T-helper 9 cell (primary cell): ENCODE measurements at regions not wholly inside any gene's neighbourhood (a gene's known extent, or its start where the extent isn't known, plus 50 kb on each side); places are given as distances from the start of the nearest gene placed in this dataset.

ENCODE experiments used
- DNase-seq: peaks from one replicate; pipeline ENCODE4 v3.0.0-alpha.2; 2020

DNA sequence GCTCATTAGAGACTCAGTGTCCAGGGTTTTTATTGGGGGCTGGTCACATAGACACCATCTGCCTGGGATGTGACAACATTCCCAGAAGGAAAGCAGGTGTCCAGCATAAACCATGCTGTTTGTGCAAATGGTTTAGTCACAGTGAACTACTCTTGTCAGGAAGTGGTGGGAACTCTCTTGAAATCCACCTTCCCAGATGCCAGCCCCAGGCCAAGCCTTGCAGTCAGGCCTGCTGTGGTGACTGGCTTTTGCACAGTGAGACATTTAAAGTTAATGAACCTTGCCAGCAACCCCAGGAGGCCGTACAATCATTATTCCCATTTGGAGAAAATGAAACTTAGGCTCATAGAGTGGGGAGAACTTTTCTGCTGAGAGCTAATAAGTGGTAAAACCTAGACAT, 242.5 kb upstream of the KCNG1 start:
- no peak for DNase-seq

DNA sequence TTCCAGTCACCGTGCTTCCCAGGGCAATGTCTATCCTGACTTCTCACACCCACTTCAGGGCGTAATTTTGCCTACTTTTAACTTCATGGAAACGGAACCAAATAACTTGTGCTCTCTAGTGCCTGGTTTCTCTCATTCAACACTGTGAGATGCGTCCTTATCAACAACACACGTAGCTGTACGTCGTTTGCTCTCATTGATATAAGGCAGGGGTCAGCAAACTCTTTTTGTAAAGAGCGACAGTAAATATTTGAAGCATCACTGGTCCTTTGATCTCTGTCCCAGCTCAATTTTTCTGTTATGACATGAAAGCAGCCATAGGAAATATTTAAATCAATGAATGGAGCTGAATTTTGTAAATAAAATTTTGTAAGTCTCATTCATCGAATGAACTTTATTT, 239.3 kb upstream of the KCNG1 start:
- no peak for DNase-seq

DNA sequence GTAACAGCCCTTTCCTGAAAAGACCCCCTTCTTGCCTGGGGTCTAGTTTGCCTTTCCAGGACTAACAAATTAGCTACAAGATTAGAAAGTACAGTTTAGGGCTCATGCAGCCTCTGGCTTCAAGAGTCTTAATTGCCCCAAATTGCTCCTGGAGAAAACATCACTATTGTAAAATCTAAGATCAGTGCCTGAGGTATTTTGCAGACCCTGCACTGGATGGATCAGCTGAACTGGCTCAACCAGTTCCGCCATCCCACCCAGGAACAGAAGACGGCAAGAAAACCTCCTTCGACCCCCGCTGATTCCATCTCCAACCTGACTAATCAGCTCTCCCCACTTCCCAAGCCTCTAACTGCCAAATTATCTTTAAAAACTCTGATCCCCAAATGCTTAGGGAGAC, 236.5 kb upstream of the KCNG1 start:
- DNase-seq, result no peak

DNA sequence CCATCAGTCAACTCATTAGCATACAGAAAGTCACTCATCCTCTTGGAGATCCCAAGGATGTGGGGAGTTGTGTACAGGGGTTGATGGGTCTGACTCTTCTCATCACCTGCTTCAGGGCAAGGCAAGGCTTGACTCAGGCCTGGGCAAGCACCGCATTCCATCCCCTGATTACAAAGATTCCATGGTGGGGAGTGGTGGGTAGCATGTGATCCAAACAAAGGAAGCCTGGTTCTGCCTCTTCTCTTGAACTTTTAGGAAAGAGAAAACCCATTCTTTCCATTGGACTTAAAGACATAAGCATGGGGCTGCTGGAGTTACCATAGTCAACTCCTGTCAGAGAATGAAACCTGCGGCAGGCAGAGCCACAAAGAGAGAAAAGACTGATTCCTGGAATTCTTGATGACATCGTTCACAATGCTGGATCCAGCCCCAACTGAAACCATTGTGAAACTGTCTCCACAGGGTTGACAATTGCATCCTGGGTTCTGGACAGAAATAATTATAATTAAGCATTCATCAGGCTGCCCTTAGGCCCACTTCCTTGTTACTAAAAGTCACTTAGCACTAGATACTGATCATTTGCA, 235.8 kb upstream of the KCNG1 start:
- DNase-seq, result no peak

DNA sequence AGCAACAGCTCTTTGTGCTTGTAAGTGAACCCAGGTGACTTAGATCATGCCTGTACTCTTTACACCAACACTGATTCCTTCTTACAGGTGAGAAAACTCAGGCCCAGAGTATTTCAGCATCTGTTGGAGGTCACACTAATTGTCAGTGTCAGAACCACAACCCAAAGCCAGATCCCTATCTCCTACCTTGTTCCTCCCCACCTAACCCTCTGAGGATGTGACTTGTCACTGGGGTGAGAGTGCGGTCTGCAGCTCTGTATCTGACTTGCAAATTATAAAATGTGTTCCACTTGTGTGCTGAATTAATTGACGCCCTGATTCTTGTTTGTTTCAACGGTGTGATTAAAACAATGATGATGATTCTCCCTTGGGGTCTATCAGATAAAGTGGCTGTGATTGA, 232.5 kb upstream of the KCNG1 start:
- DNase-seq, result no peak

DNA sequence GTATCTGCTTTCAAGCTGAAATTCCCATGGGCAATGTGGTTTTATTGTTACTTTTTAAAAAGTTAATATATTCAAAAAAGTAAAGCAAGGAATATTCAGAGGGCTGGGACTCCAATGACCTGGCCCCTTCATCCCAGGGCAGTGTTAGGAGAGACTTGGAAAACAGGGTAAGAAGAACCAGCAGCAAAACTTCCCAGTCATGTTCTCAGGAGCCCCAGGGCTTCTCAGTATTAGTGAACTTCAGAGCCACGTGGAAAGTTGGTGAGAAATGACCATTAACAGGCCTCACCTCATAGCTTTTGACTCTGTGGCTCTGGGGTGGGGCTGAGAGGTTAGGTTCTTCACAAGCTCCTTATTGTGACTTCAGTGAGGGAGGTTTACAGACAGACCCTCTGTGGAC, 230.4 kb upstream of the KCNG1 start:
- DNase-seq, result no peak

DNA sequence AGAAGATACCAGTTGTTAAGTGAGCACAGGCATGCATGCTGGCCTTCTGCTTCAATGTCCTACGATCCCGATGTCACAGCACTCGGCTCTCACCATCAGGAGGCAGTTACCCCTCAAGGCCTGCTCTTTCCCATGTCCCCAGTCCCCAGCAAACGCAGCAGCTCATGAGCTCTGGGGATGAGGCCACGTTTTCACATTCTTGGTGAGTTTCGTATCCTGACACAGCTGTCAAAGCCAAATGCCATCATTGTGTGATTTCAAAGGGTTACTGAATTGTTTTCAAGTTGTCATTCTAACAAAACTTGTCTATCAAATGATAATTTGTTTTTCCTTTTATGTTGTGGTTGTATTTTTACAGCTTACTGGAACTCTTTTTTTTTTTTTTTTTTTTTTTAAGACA, 226.9 kb upstream of the KCNG1 start:
- no peak for DNase-seq

DNA sequence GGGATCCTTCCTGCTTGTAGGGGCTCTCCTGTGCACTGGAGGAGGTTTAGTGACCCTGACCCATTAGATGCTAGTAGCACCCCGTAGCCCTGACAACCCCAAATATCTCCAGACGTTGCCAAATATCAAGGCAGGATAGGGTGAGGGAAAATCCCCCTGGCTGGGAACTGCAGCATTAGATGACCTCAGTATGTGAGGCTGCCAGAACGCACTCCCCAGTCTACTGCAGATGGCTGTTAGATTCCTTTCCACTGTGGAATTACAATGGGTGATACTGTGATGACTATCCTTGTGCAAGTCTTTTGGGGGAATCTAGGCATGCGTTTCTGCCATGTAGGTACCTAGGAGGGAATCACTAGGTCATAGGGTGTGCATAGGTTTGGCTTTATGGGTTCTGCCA, 226.3 kb upstream of the KCNG1 start:
- DNase-seq, result no peak

DNA sequence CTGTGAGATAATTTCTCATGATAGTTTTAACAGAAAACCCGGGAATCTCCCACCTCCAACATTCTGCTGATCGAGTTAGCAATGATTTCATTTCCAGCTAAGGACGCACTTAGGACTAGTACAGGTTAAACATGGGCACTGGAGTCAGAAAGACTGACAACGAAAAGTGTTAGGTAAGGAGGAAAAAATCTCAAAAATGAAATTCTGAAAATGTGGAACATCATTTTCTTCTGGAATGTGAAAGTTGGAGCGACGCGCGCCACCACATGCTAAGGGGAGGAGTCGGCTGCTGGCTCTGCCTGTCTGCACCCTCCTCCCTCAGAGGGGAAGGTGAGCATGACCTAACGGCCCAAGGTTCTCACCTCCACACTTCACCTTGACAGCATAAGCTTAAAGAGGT, 221.6 kb upstream of the KCNG1 start:
- DNase-seq, result no peak

DNA sequence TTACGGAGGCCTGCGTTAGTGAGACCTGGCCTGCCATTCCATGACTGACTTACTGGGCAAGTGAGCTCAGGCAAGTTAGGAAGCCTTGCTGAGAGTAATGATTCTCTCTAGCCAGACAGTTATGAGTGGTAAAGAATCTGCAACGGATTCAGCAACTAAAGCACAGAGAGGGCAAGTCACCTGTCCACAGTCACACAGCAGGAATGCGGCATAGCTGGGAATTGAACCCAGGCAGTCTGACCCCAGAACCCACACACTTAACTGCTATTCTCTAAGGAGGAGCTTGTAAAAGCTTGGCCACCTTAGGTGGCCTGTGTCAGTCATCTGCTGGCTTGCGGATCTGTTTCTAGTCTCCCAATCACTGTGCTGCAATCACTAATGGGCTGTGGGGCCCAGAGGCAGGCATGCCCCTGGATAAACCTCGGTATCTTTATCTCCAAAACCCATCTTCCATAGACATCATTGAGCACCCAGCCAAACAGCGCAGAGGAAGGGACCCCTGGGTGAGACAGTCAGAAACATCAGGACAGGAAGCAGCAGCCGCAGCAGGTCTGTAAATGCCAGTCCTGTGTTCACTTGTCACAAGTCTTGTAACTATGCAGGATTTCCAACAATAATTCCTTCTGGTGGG, 215.9 kb upstream of the KCNG1 start:
- no peak for DNase-seq

DNA sequence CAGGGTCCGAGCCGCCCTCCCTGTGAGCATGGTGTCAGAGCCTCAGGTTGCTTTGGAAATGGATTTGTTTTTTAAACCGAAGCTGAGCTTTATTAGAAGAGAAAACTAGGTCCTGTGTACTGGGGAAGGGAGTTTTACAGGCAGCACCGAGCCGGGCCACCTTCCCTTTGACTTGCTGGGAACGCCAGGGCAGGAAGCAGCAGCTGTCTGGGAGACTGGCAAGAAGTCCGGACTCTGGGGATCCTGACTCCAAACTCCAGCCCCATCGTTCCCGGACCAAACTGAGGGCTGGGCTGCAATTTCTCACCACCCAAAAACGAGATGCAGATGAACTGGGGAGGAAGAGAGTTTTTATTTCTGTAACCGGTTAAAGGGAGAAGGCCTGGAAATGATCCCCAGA, 214.9 kb upstream of the KCNG1 start:
- no peak for DNase-seq

DNA sequence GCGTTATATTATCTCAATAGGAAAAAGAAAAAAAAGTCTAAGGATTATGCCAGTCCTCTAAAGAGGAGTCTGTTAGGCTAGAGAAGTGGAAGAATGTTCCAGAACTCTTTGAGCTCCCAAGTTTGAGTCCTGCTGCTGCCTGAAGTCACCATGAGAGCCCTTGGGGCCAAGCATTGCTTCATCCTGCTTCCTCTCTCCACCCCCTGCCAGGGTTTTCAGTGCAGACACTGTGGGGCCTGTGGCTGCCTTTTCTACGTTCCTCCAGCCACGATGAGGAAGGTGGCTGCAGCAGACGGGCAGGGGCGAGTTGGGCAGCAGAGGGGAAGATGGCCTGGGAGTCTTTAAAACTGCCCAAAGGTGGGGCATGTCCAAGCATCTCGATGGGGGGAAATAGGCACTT, 214.4 kb upstream of the KCNG1 start:
- no peak for DNase-seq

DNA sequence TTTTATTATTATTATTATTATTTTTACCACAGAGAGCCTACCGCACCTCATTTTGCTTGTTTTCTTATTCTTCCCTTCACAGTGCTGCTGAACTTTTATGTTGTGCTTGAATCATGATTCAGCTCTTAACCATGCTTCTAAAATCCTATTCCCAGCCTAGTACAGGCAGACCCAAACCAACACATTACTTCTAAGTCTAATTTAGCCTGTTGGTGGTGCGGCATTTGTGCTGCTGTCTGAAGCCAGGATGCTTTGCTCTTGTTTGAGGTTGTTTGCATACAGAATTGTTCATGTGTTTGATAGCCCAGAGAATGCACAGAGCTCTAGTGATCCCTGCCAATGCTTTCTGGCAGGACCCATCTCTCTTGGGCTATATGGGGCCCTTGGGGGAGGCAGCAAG, 213.5 kb upstream of the KCNG1 start:
- DNase-seq, result no peak

DNA sequence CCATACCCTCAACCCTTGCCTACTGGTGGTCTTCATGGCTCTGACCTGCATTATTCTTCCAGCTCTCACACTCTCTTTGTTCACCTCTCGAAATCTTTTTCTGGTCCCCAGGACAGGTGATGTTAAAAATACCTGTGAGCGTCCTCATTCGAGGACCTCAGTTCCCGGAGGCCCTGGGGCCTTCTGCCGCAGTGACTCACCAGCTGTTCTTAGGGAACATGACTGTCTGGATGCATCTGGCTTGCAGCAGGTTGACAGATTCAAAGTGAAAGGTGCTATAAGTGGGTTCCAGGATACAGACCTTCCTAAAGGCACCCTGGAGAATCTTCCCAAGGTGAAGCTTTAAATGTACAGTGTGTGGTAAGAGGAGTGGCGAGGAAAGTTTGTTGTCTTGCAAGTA, 210.4 kb upstream of the KCNG1 start:
- DNase-seq, result no peak

DNA sequence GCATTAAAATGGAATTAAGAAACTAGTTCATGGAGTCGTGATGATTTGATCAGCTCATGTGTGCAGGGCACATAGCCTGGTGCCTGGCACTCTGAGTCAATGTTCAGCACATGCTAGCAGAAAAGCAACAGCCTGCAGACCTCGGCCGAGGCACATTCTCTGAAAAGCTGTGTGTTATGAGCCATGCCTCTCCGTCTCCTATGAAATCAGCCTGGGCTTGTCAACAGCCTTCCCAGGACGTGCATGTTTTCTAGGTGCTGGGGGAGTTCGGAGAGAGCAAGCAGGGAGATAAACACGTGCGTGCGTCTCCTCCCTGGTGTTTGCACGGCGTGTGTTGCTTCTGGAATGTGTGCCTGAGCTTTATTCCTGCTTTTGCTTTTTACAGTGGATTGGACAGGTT, 207.8 kb upstream of the KCNG1 start:
- DNase-seq, result no peak

DNA sequence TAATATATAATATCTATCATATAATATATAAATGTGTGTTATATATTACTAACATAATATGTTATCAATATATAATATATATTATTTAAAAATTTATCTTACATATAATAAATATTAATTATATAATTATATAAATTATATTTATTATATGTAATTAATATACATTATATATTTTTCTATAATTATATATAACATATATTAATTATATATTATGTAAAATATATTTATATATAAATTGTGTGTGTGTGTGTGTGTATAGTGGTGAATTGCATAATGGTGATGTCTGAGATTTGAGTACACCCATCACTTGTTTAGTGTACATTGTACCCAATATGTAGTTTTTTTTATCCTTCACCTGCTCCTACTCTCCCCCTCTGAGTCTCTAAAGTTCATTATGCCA, 205.9 kb upstream of the KCNG1 start:
- no peak for DNase-seq

DNA sequence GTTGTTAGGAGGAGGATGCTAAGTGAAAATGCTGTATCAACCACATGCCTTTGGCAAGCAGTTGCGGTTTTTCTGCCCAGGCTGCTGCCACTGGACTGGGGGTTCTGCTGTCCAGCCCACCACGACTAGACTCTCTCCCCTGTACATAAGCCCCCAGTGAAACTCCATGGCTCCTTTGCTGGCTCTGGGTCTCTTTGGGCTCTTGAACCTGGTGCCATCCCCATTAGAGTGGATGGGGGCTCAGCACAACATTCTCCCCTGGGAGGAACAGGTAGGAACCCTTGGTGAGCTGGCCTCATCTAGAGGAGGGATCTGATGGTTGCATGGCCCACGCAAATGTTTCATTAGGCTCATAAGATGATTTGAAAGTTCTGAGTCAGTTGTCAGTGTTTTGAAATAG, 204.8 kb upstream of the KCNG1 start:
- DNase-seq, result no peak

DNA sequence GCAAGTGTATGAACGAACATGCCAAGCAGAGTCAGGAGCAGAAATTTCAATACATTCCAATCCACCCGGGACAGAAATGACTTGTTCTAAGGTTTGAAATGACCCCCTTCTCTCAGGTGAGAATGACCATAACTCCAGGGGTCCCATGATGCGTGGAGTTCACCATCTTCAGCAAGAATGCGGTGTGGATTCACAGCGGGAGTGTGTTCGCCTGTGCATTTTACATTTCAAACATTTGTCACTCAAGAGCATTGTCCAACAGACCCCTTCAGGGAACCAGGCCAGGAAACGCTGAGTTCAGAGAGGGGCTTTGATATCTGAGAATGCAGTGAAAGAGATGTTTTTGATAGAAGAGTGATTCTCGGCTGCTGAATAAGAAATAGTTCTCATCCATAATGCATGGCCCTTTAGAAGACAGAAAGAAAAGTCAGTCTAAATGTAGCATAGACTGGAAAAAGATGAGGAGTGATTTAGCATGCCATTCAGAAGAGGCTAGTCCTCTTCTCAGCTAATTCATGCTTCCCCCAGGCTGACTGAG, 200.3 kb upstream of the KCNG1 start:
- DNase-seq, result no peak

DNA sequence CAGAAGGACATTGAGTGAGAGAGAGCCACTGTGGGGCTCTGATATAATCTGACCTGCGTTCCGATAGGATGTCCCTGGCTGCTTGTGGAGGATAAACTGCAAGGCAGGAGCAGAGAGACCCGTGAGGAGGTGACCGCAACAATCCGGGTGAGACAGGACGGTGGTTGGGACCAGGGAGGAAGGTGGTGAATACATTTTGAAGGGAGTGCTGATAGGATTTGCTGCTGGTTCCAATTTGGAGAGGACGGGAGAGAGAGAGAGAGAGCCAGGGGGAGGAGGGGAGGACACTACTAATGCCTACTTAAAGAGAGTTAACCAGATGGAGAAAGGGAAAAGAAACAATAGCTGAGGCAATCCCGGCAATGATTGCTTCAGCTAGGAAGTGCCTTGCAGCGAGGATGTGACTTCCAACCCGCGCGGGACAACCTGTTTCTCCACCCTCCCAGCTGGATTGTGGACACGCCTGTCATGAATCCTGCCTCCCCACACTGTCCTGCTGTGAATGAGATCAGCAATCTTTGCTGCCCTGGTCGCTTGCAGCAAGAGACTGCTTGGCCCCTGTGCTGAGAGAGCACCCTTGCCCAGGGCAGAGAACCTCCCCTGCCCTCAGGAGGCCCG, 199.0 kb upstream of the KCNG1 start:
- no peak for DNase-seq

DNA sequence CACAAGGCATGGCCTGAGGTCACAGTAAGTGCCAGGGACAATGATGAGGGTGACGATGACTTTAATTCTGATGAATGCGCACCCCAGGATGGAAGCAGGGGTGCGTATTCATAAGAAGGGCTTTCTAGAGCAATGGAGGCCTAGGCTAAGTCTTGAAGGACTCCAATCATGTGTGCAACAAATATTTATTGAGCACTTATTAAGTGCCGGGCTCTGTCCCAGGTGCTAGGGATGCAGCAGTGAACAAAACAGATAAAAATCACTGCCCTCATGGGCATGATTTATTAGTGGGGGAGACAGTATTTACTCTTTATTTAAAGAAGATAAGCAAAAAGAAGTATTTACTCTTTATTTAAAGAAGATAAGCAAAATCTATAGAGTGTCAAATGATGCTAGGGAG, 198.2 kb upstream of the KCNG1 start:
- DNase-seq, result no peak

DNA sequence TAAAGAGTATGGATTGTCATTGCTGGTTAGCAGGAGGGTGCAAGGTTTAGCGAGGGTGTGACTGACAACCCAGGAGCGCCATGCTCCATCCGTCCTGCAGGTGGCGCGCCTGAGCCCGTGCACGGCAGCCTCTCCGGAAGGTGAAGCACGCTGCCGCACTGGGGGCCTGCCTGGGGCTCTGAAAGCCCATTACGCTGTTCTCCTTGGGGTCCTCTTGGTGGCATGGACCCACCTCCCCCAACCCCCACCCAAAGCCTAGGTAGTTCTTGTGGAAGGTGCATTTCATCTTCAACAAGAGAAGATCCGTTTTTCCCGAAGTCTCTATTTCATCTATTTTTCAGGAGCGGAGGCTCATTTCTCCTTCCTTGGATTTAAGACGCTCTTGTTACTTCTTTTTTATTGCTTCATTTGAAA, 197.4 kb upstream of the KCNG1 start:
- peak; percentile 42 for DNase-seq

DNA sequence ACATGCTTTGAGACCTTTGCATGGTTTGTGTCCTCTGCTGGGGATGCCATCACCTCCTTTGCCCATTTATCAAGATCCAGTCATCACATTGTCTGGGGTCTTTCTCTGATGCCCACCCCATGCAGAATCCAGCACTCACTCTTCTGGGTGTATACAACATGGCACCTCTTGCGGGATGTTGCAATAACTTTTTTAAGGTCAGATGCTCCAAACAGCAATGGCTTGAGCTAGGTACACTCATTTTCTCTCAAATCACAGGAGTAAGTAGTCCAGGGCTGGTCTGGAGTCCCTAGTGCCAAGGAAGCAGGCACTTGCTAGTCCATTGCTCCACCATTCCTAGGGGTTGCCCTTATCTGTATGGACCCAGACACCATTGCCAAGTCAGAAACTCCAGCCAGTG, 196.6 kb upstream of the KCNG1 start:
- DNase-seq, result no peak

DNA sequence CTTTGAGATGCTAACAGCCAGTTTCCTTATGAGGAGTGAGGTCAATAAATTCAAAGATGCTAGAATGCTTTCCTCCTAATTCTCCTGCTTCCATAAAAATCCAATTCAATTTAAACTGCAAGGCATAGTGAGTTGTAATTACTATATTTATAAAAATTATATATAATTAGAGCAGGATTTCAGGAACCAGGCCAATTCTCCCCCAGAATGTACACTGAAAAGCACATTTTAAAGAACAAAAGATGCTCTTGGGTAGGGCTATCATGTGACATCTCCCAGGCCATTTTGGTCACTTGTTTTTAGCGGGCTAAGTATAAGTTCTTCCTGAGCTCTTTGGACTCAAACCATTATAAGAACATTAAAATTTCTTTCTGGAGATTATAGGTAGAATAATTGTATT, 195.7 kb upstream of the KCNG1 start:
- DNase-seq, result no peak

DNA sequence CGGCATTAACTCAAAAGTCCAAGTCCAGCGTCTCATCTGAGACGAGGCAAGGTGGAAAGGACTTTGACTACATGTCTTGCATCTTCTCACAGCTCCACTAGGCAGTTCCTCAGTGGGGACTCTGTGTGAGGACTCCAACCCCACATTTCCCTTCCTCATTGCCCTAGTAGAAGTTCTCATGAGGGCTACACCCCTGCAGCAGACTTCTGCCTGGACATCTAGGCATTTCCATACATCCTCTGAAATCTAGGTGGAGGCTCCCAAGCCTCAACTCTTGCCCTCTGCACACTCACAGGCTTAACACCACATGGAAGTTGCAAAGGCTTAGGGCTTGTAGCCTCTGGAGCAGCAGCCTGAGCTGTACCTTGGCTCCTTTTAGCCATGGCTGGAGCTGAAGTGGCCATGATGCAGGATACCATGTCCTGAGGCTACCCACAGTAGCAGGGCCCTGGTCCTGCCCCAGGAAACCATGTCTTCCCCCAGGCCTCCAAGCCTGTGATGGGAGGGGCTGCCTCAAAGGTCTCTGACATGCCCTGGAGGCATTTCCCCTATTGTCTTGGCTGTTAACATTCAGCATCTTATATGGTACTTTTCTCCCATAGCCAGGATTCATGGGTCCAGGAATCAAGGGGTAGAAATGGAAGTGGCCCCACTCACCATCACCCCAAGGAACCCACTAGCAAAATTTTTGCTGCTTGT, 194.6 kb upstream of the KCNG1 start:
- no peak for DNase-seq
